H1 (cell line): ENCODE measurements at regions not wholly inside any gene's neighbourhood (a gene's known extent, or its start where the extent isn't known, plus 50 kb on each side); places are given as distances from the start of the nearest gene placed in this dataset.

Experiments used
- GTF2F1 ChIP-seq: IDR thresholded peaks from 2 replicates; pipeline ENCODE4 v1.6.1; 2012; ENCODE audit warnings: low read depth, low read length, improper control_type of control experiment, borderline replicate concordance
- JUND ChIP-seq: IDR thresholded peaks from 2 replicates; pipeline ENCODE4 v1.6.1; 2011; ENCODE audit warnings: mild to moderate bottlenecking, improper control_type of control experiment, low read length
- MAFK ChIP-seq: IDR thresholded peaks from 2 replicates; pipeline ENCODE4 v1.6.1; 2012; ENCODE audit warnings: low read depth, mild to moderate bottlenecking, improper control_type of control experiment, low read length
- RAD21 ChIP-seq, 2 experiments: IDR thresholded peaks in 1 of 2; conservative IDR thresholded peaks in 1 of 2; 2 replicates each; pipeline ENCODE4 v1.6.1; 2011; ENCODE audit warnings: low read depth in 2 of 2, low read length in 2 of 2, improper control_type of control experiment in 1 of 2, inconsistent platforms in 1 of 2, mild to moderate bottlenecking in 1 of 2, moderate library complexity in 1 of 2
- USF2 ChIP-seq: IDR thresholded peaks from 2 replicates; pipeline ENCODE4 v1.6.1; 2011; ENCODE audit warnings: low read length, improper control_type of control experiment

- TF ChIP-seq GTF2F1 (no peak), MAFK (no peak), USF2 (no peak), RAD21 (IDR thresholded peaks at IDR 0.05 in 1 of 2, conservative IDR thresholded peaks at IDR 0.05 in 1 of 2; ENCODE audit: low read depth in 2 of 2, low read length in 2 of 2) (no peak), JUND (no peak)
Measured at GRCh38 chr18:987325-988186, 82.9 kb downstream of the ADCYAP1 start.
